T-helper 9 cell (primary cell): ENCODE measurements at regions not wholly inside any gene's neighbourhood (a gene's known extent, or its start where the extent isn't known, plus 50 kb on each side); places are given as distances from the start of the nearest gene placed in this dataset.
"Not testable (repeated sequence)": the region's sequence is repeated elsewhere in the genome, so short reads cannot be mapped to it uniquely, and the experiment has no call there.

ENCODE experiments used
- DNase-seq: peaks from one replicate; pipeline ENCODE4 v3.0.0-alpha.2; 2020

- not testable (repeated sequence) for DNase-seq
Observed at GRCh38 chr7:63856466-63856865, 142.2 kb upstream of the ZNF722 start.

- no peak for DNase-seq
Observed at GRCh38 chr7:63867127-63867526, 131.5 kb upstream of the ZNF722 start.

- not testable (repeated sequence) for DNase-seq
Observed at GRCh38 chr7:63874242-63874641, 124.4 kb upstream of the ZNF722 start.

- no peak for DNase-seq
Observed at GRCh38 chr7:63876707-63877322, 121.8 kb upstream of the ZNF722 start.

GRCh38 chr7:63887031-63887430 lies 111.6 kb upstream of the ZNF722 start:
- DNase-seq = no peak

GRCh38 chr7:63899691-63900393 lies 98.8 kb upstream of the ZNF722 start:
- DNase-seq = peak; percentile 69

- peak; percentile 76 for DNase-seq
Observed at GRCh38 chr7:63900394-63901203, 98.0 kb upstream of the ZNF722 start.

- not testable (repeated sequence) for DNase-seq
Observed at GRCh38 chr7:63901204-63901506, 97.5 kb upstream of the ZNF722 start.

- DNase-seq = no peak
Observed at GRCh38 chr7:63918986-63919385, 79.7 kb upstream of the ZNF722 start.

GRCh38 chr7:63925262-63925625 lies 73.4 kb upstream of the ZNF722 start:
- DNase-seq = no peak

- peak; percentile 75 for DNase-seq
Observed at GRCh38 chr7:63925626-63926460, 72.8 kb upstream of the ZNF722 start.

- DNase-seq = no peak
Observed at GRCh38 chr7:63927261-63927660, 71.4 kb upstream of the ZNF722 start.

- DNase-seq = no peak
Observed at GRCh38 chr7:63931057-63931600, 67.5 kb upstream of the ZNF722 start.

- no peak for DNase-seq
Observed at GRCh38 chr7:63931985-63932577, 66.6 kb upstream of the ZNF722 start.
